Activated naive CD4-positive, alpha-beta T cell treated with anti-CD3 and anti-CD28 coated beads, Interleukin-2, amount 10 ng/mL, durations not matched to agents 7 days and 5 days (primary cell): ENCODE measurements at regions not wholly inside any gene's neighbourhood (a gene's known extent, or its start where the extent isn't known, plus 50 kb on each side); places are given as distances from the start of the nearest gene placed in this dataset.

Experiments used
- CTCF ChIA-PET: fragments of 350-600 bp; sonication (Branson Sonifier 250); formaldehyde crosslinking; loops from one replicate; lab custom pipeline; 2021; ENCODE audit warnings: antibody characterized with exemption; lab: Charles Lee
- DNase-seq: peaks from one replicate; pipeline ENCODE4 v3.0.0-alpha.2; 2020
- H3K27ac Mint-ChIP-seq: one replicate; pipeline ENCODE4 v1.8.0; 2021; ENCODE audit warnings: mild to moderate bottlenecking, moderate library complexity, mixed read lengths
- H3K27me3 Mint-ChIP-seq: one replicate; pipeline ENCODE4 v1.8.0; 2021; ENCODE audit warnings: mild to moderate bottlenecking, mixed read lengths
- H3K36me3 Mint-ChIP-seq: one replicate; pipeline ENCODE4 v1.8.0; 2021; ENCODE audit warnings: mixed read lengths
- H3K4me1 Mint-ChIP-seq: one replicate; pipeline ENCODE4 v1.8.0; 2021; ENCODE audit warnings: mixed read lengths
- H3K4me3 Mint-ChIP-seq: one replicate; pipeline ENCODE4 v1.8.0; 2021; ENCODE audit warnings: mild to moderate bottlenecking, moderate library complexity, mixed read lengths
- H3K9me3 Mint-ChIP-seq: one replicate; pipeline ENCODE4 v1.8.0; 2021; ENCODE audit warnings: mixed read lengths

- Mint-ChIP-seq H3K27me3 (no peaks in the 10 kb centered on the region), H3K27ac (no peak overlapping the region), H3K4me1 (no peaks in the 10 kb centered on the region), H3K9me3 (no peaks in the 10 kb centered on the region), H3K4me3 (no peak overlapping the region), H3K36me3 (no peaks in the 10 kb centered on the region)
- no peak for DNase-seq
- CTCF ChIA-PET: no interaction called here
Measured at GRCh38 chr1:29674627-29675326, 438.5 kb downstream of the PTPRU start.

DNA sequence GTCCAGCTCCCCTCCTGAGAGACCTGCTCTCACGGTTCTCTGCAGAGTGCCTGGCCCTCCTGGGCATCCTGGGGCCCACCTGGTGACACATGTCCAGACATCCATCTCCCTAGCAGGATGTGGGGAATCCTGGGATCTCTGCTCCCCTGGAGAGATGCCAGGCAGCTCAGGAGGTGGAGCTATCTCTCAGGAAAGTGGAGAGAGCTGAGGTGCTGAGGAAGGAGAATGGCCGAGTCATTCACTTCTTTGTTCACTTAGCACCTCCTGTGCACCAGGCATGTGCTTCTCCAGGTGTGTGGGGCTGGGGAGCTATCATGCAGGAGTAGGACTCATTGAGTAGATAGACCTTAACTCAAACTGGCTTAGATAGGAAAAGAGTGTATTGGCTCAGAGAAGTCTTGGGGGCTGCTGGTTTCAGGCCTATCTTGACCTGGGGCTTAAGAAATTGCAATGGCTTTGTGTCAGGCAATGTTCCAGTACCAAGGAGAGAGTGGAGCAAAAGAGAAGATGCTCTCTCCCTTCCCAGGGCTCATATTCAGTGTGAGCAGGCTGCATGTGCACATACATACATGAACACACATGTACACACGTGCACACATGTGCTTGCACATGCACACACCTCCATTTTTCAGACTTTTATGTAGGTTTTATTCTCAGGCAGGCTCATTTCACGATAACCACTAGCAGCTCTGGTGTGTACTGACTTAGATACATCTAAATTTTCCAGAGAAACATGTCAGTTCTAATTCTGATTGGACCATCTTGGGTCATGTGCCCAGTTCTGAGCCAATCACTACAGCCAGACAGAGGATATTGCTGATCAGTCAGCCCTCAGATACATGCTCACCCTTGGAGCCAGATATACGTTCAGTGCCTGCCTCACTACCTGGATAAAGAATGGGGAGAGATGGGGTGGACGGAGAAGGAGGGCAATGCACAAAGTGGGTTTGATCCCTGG lies 437.6 kb downstream of the PTPRU start:
- no peak for DNase-seq
- H3K4me1 Mint-ChIP-seq: no peaks in the 10 kb centered on the region
- H3K36me3 Mint-ChIP-seq: no peaks in the 10 kb centered on the region

DNA sequence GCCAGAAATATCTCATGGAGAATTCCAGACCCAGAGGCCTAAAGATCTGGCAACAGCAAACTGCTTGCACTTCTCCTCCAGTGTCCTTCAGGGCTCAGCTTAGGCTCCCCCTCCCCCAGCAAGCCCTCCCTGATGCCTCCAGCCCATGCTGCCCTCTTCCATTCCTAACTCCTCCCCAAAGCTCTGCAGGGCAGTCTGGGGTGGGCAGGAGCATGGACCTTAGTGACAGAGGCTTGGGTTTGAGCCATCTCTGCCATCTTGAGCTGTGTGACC lies 436.8 kb downstream of the PTPRU start:
- H3K4me3 Mint-ChIP-seq: no peak overlapping the region
- H3K9me3 Mint-ChIP-seq: no peaks in the 10 kb centered on the region
- H3K27me3 Mint-ChIP-seq: no peaks in the 10 kb centered on the region
- CTCF ChIA-PET: no interaction called here
- H3K4me1 Mint-ChIP-seq: no peaks in the 10 kb centered on the region
- no peak overlapping the region for H3K27ac Mint-ChIP-seq
- no peak for DNase-seq
- no peaks in the 10 kb centered on the region for H3K36me3 Mint-ChIP-seq

More for the DNA sequence above, 437.6 kb downstream of the PTPRU start:
- H3K27ac Mint-ChIP-seq: no peak overlapping the region
- no peaks in the 10 kb centered on the region for H3K27me3 Mint-ChIP-seq
- CTCF ChIA-PET: no interaction called here
- H3K9me3 Mint-ChIP-seq: no peaks in the 10 kb centered on the region
- no peak overlapping the region for H3K4me3 Mint-ChIP-seq

DNA sequence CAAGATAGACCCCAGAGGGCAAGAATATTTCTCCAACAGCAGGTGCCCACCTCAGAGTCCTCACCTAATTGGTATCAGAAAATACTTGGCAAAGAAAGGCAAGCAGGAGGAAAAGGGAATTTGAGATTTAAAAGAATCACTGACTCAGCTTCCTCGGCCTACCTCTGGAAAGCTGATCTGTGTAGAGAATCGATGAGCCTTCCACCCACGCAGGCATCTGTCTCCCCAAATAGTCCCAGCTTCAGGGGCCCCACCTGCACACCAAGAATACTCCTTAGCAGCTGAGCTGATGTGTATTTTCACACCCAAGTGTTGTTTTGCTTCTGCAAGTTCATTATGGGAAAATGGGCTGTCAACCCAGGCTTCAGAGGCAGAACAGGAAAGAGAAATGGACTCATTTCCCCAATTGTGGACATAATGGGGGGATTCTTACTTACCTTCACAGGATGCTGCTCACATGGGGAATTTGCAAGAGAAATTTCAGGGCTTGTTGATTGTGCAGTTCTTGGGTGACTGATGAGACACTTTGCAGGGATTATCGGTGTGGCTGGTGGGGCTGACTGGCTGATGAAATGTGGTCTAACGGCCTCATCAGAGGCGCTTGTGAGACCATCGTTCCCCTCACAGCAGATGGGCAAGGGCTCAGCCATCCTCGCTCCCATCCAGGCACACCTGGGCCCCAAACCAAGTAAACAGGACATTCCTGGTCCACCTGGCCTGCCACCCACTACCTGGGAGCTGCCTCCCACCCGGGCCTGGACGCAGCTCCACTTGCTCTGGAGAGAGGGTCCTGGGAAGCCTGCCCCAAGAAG lies 436.3 kb downstream of the PTPRU start:
- Mint-ChIP-seq H3K36me3 (no peaks in the 10 kb centered on the region), H3K27ac (no peak overlapping the region), H3K9me3 (no peaks in the 10 kb centered on the region), H3K4me3 (no peak overlapping the region), H3K4me1 (no peaks in the 10 kb centered on the region), H3K27me3 (no peaks in the 10 kb centered on the region)
- DNase-seq: no peak
- CTCF ChIA-PET: no interaction called here

- H3K9me3 Mint-ChIP-seq: no peaks in the 10 kb centered on the region
- no peaks in the 10 kb centered on the region for H3K36me3 Mint-ChIP-seq
- no peak overlapping the region for H3K27ac Mint-ChIP-seq
- H3K4me1 Mint-ChIP-seq: no peaks in the 10 kb centered on the region
- CTCF ChIA-PET: no interaction called here
- H3K27me3 Mint-ChIP-seq: no peaks in the 10 kb centered on the region
- H3K4me3 Mint-ChIP-seq: no peak overlapping the region
- no peak for DNase-seq
Measured at GRCh38 chr1:29671446-29672356, 435.4 kb downstream of the PTPRU start.

DNA sequence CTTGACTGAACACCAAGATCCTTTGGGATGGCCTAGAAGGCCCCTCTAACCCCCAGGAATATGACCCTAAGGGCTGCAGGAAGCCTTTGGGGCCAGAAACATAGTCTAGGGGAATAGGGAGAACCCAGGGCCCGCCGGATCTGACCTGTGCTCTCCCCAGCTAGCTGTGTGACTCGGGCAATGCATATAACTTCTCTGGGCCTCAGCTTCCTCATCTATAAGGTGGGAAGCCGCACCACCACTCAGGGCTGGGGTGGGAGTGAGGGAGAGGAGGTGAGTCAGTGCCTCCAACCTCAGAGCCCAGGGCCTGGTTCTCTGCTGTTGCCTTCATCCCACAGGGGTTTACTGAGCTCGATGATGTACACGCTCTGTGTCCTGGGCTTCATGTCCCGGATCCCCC lies 434.4 kb downstream of the PTPRU start:
- no peak for DNase-seq
- H3K27ac Mint-ChIP-seq: no peak overlapping the region
- no peaks in the 10 kb centered on the region for H3K36me3 Mint-ChIP-seq
- no peaks in the 10 kb centered on the region for H3K9me3 Mint-ChIP-seq
- CTCF ChIA-PET: no interaction called here
- no peak overlapping the region for H3K4me3 Mint-ChIP-seq
- H3K4me1 Mint-ChIP-seq: no peaks in the 10 kb centered on the region
- H3K27me3 Mint-ChIP-seq: no peaks in the 10 kb centered on the region

GRCh38 chr1:29669912-29670311 lies 433.6 kb downstream of the PTPRU start:
- no peak for DNase-seq

GRCh38 chr1:29669158-29669871 lies 433.0 kb downstream of the PTPRU start:
- Mint-ChIP-seq H3K4me1 (no peaks in the 10 kb centered on the region), H3K4me3 (no peak overlapping the region), H3K27me3 (peaks cover 7% of the 10 kb centered on the region), H3K36me3 (no peaks in the 10 kb centered on the region), H3K9me3 (no peaks in the 10 kb centered on the region), H3K27ac (no peak overlapping the region)
- DNase-seq: no peak
- CTCF ChIA-PET: no interaction called here

More at GRCh38 chr1:29669912-29670311, 433.6 kb downstream of the PTPRU start:
- Mint-ChIP-seq H3K27ac (no peak overlapping the region), H3K4me1 (no peaks in the 10 kb centered on the region), H3K9me3 (no peaks in the 10 kb centered on the region), H3K27me3 (peaks cover 4% of the 10 kb centered on the region), H3K36me3 (no peaks in the 10 kb centered on the region), H3K4me3 (no peak overlapping the region)
- CTCF ChIA-PET: no interaction called here

DNA sequence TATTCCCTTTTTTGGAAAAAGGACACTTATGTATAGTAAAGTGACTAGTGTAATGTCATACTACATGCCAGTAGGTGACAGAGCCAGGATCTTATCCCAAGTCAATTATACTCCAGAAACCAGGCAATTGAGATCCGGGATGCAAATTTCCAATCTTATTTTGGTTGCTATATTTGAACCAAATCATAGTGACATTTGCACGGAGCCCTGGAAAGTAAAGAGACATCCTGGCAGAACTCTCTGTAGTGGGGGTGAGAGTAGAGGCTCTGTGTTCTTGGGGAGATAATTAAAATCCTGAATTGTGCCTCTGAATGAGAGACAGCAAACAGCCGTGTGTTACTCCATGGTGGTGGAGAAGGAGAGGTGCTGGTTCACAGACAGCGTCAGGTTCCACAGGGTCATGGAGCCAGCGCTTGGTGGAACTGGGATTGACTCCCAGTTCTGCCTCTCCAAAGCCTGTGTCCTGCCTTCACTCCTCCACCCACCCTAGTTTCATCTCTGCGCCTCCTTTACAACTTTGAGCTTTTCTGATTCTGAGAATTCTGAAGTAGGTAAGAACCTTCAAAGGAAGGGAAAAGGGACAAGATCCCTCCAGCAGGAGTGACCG lies 432.3 kb downstream of the PTPRU start:
- H3K9me3 Mint-ChIP-seq: no peaks in the 10 kb centered on the region
- H3K4me3 Mint-ChIP-seq: no peak overlapping the region
- DNase-seq: no peak
- H3K27ac Mint-ChIP-seq: no peak overlapping the region
- CTCF ChIA-PET: no interaction called here
- peaks cover 7% of the 10 kb centered on the region for H3K27me3 Mint-ChIP-seq
- H3K36me3 Mint-ChIP-seq: no peaks in the 10 kb centered on the region
- no peaks in the 10 kb centered on the region for H3K4me1 Mint-ChIP-seq

GRCh38 chr1:29667951-29668350 lies 431.6 kb downstream of the PTPRU start:
- no peaks in the 10 kb centered on the region for H3K36me3 Mint-ChIP-seq
- peaks cover 7% of the 10 kb centered on the region for H3K27me3 Mint-ChIP-seq
- CTCF ChIA-PET: no interaction called here
- no peak for DNase-seq
- no peak overlapping the region for H3K27ac Mint-ChIP-seq
- no peak overlapping the region for H3K4me3 Mint-ChIP-seq
- no peaks in the 10 kb centered on the region for H3K4me1 Mint-ChIP-seq
- no peaks in the 10 kb centered on the region for H3K9me3 Mint-ChIP-seq

DNA sequence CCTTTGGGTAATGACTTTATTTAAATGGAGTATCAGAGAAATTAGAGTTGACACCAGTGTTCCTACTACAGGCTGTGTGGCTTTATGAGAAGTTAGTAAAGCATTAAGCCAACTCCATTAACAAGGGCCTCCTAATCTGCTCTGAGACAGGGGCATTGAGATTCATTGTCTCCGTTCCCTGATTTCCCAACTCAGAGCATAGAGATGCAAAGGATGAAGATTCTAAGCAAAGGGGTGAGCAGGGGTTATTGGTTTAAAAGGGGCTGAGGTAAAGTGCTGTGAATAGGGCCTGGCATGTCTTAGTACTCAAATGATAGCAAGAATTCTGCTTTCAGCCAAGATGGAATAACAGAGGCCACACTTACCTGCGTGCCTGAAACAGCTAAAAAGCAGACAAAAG lies 428.4 kb downstream of the PTPRU start:
- peaks cover 11% of the 10 kb centered on the region for H3K27me3 Mint-ChIP-seq

GRCh38 chr1:29658688-29659087 lies 422.4 kb downstream of the PTPRU start:
- CTCF ChIA-PET: no interaction called here
- peaks cover 4% of the 10 kb centered on the region for H3K27me3 Mint-ChIP-seq
- no peaks in the 10 kb centered on the region for H3K4me1 Mint-ChIP-seq

More for the DNA sequence above, 428.4 kb downstream of the PTPRU start:
- Mint-ChIP-seq H3K4me3 (no peak overlapping the region), H3K36me3 (no peaks in the 10 kb centered on the region), H3K9me3 (no peaks in the 10 kb centered on the region), H3K4me1 (no peaks in the 10 kb centered on the region), H3K27ac (no peak overlapping the region)
- CTCF ChIA-PET: no interaction called here
- DNase-seq: no peak

DNA sequence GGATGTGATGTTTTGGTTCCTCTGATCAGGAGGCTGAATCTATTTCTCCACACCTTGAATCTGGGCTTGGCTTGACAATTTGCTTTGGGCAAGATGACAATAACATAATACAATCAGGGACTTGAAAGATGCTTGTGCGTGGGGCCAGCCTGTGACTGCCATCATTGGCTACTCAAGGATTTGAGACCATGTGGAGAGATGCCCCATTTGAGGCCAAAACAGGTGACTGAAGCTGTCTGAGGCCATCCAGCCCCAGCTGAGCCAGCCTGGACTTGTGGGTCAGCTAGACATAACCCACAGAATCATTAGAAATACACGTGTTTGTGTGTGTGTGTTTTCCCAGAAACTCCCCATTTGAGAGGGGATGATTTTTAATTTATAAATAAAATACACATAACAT lies 421.5 kb downstream of the PTPRU start:
- CTCF ChIA-PET: no interaction called here
- no peak overlapping the region for H3K4me3 Mint-ChIP-seq
- no peaks in the 10 kb centered on the region for H3K36me3 Mint-ChIP-seq
- no peaks in the 10 kb centered on the region for H3K9me3 Mint-ChIP-seq
- peaks cover 4% of the 10 kb centered on the region for H3K27me3 Mint-ChIP-seq
- no peak for DNase-seq
- H3K4me1 Mint-ChIP-seq: no peaks in the 10 kb centered on the region
- no peak overlapping the region for H3K27ac Mint-ChIP-seq

More at GRCh38 chr1:29658688-29659087, 422.4 kb downstream of the PTPRU start:
- H3K9me3 Mint-ChIP-seq: no peaks in the 10 kb centered on the region
- no peak overlapping the region for H3K4me3 Mint-ChIP-seq
- no peaks in the 10 kb centered on the region for H3K36me3 Mint-ChIP-seq
- no peak for DNase-seq
- H3K27ac Mint-ChIP-seq: no peak overlapping the region
